Endothelial cell of umbilical vein (primary cell): ENCODE measurements at regions not wholly inside any gene's neighbourhood (a gene's known extent, or its start where the extent isn't known, plus 50 kb on each side); places are given as distances from the start of the nearest gene placed in this dataset.

Experiments used
- BruUV-seq: library from RNA; stranded (reverse); fragments of 400-500 nt; replicated peaks from 2 replicates; lab custom pipeline; 2021; lab: Mats Ljungman, UMichigan
- CTCF ChIA-PET: fragments of 300-600, 350-600 bp; sonication (Branson Sonifier 250); formaldehyde crosslinking; loops from one replicate; lab custom pipeline; 2021; ENCODE audit warnings: antibody characterized with exemption, inconsistent platforms; lab: Charles Lee
- POLR2A ChIA-PET: fragments of 300-600, 350-600 bp; sonication (Branson Sonifier 250); formaldehyde crosslinking; loops from one replicate; lab custom pipeline; 2021; ENCODE audit warnings: antibody characterized with exemption, inconsistent platforms; lab: Charles Lee
- DNase-seq: peaks from one replicate; pipeline ENCODE4 v3.0.0-alpha.2; 2011; ENCODE audit warnings: low read depth, low spot score
- FAIRE-seq: peaks from 2 replicates; lab custom pipeline; 2011; peaks lifted over from hg19 to GRCh38; lab: Jason Lieb, UNC
- H2AFZ ChIP-seq: 2 replicates; pipeline ENCODE4 v1.6.0; 2012; ENCODE audit warnings: low read depth, low read length, control low read depth, inconsistent platforms
- H3K27ac ChIP-seq: 2 replicates; pipeline ENCODE4 v1.5.1; 2011; ENCODE audit warnings: low read depth, mild to moderate bottlenecking, control low read depth, low read length, moderate library complexity; ENCODE audit not compliant: insufficient read depth
- H3K27me3 ChIP-seq, 2 experiments: 2 replicates each; pipeline versions ENCODE4 v1.6.0 to v1.6.1; 2011; ENCODE audit warnings: low read length in 2 of 2, mixed read lengths in 1 of 2; ENCODE audit not compliant: control insufficient read depth in 2 of 2, insufficient read depth in 2 of 2
- H3K36me3 ChIP-seq, 2 experiments: 2 replicates in 1 of 2; 3 replicates in 1 of 2; pipeline ENCODE4 v1.5.1; 2011; ENCODE audit warnings: low read length in 2 of 2, mild to moderate bottlenecking in 1 of 2, moderate library complexity in 1 of 2; ENCODE audit not compliant: control insufficient read depth in 2 of 2, insufficient read depth in 2 of 2; ENCODE audit errors: extremely low read depth in 1 of 2
- H3K4me1 ChIP-seq: 3 replicates; pipeline ENCODE4 v1.5.1; 2011; ENCODE audit warnings: mild to moderate bottlenecking, low read length; ENCODE audit not compliant: control insufficient read depth, insufficient read depth; ENCODE audit errors: extremely low read depth
- H3K4me2 ChIP-seq: 2 replicates; pipeline ENCODE4 v1.6.1; 2011; ENCODE audit warnings: low read length, control low read depth, mixed read lengths; ENCODE audit not compliant: insufficient read depth
- H3K4me3 ChIP-seq, 3 experiments: fragments of 200-600 bp in 1 of 3; sonication (generic), shearing (Covaris generic) in 1 of 3; replicated peaks in 1 of 3; 2 replicates each; pipeline ENCODE4 v1.5.1; 2011 to 2016; ENCODE audit warnings: control low read depth in 3 of 3, low read length in 3 of 3, mild to moderate bottlenecking in 2 of 3, inconsistent platforms in 1 of 3, low read depth in 1 of 3, moderate library complexity in 1 of 3; ENCODE audit not compliant: insufficient read depth in 1 of 3
- H3K79me2 ChIP-seq: 2 replicates; pipeline ENCODE4 v1.6.0; 2012; ENCODE audit warnings: low read length, inconsistent platforms; ENCODE audit not compliant: control insufficient read depth, insufficient read depth
- H3K9ac ChIP-seq: replicated peaks from 2 replicates; pipeline ENCODE3; 2011; ENCODE audit warnings: low read length, control low read depth; ENCODE audit not compliant: insufficient read depth; ENCODE audit errors: extremely low read depth
- H3K9me1 ChIP-seq: replicated peaks from 3 replicates; pipeline ENCODE4 v1.6.0; 2011; ENCODE audit warnings: mild to moderate bottlenecking, low read length; ENCODE audit not compliant: control insufficient read depth, insufficient read depth; ENCODE audit errors: extremely low read depth
- H3K9me3 ChIP-seq: replicated peaks from 2 replicates; pipeline ENCODE4 v1.5.1; 2012; ENCODE audit warnings: low read length, inconsistent platforms; ENCODE audit not compliant: control insufficient read depth, insufficient read depth
- H4K20me1 ChIP-seq: replicated peaks from 2 replicates; pipeline ENCODE3; 2011; ENCODE audit warnings: mild to moderate bottlenecking, low read length; ENCODE audit not compliant: control insufficient read depth, insufficient read depth; ENCODE audit errors: extremely low read depth
- EZH2 ChIP-seq: IDR thresholded peaks from 2 replicates; pipeline ENCODE4 v1.6.1; 2012; ENCODE audit warnings: borderline replicate concordance, low read depth, mild to moderate bottlenecking, moderate library complexity, low read length, inconsistent platforms; ENCODE audit not compliant: severe bottlenecking
- FOS ChIP-seq: IDR thresholded peaks from 2 replicates; pipeline ENCODE4 v1.6.1; 2011; ENCODE audit warnings: mild to moderate bottlenecking, low read length, moderate library complexity, borderline replicate concordance; ENCODE audit not compliant: insufficient read depth
- GATA2 ChIP-seq: IDR thresholded peaks from 2 replicates; pipeline ENCODE4 v1.7.0; 2011; ENCODE audit warnings: low read depth, mild to moderate bottlenecking, moderate library complexity, mixed read lengths, low read length; ENCODE audit not compliant: insufficient read length, insufficient read depth
- JUN ChIP-seq: IDR thresholded peaks from 2 replicates; pipeline ENCODE4 v1.6.1; 2011; ENCODE audit warnings: borderline replicate concordance, low read depth; ENCODE audit not compliant: insufficient read length, insufficient read depth
- MAX ChIP-seq: IDR thresholded peaks from 2 replicates; pipeline ENCODE4 v1.6.1; 2011; ENCODE audit not compliant: insufficient read depth, insufficient read length
- MYC ChIP-seq: IDR thresholded peaks from one replicate; pipeline ENCODE4 v1.6.1; 2011; ENCODE audit warnings: mild to moderate bottlenecking, low read depth, low read length
- POLR2A ChIP-seq: IDR thresholded peaks from 2 replicates; pipeline ENCODE4 v1.6.1; 2012; ENCODE audit warnings: low read depth, mild to moderate bottlenecking, control low read depth, low read length
- POLR2AphosphoS5 ChIP-seq: IDR thresholded peaks from 2 replicates; pipeline ENCODE4 v1.6.1; 2012; ENCODE audit warnings: low read depth, mild to moderate bottlenecking, control low read depth, low read length, moderate library complexity; ENCODE audit not compliant: insufficient read depth
- dilution Hi-C: fragments of 300-500 bp; cut with MboI; formaldehyde crosslinking; loops from one replicate; pipeline ENCODE4 v1.15.0; 2019; ENCODE audit warnings: low sequenced_read_pairs; ENCODE audit not compliant: extremely low pct_ligation_motif_present
- intact Hi-C: fragments of 100-400 bp; cut with micrococcal nuclease; formaldehyde crosslinking; loops from one replicate; pipeline ENCODE4 v1.10.0; 2022
- TF ChIP-seq, protein P1 (sequence below), 2 donors: IDR thresholded peaks; 1 replicate in 1 of 2; 2 replicates in 1 of 2; pipeline ENCODE4 v1.5.1; 2011; ENCODE audit warnings: low read length in 2 of 2, mild to moderate bottlenecking in 2 of 2, moderate library complexity in 2 of 2, control low read depth in 1 of 2, inconsistent platforms in 1 of 2, low read depth in 1 of 2; ENCODE audit not compliant: insufficient read depth in 1 of 2; ENCODE audit errors: extremely low read depth in 1 of 2

GRCh38 chr6:163665464-163665863, 250.9 kb downstream of the QKI start:
- Histone ChIP-seq H3K79me2 (no peaks in the 10 kb centered on the region), H3K9ac (no peak overlapping the region), H3K9me3 (no peaks in the 10 kb centered on the region), H3K27ac (no peak overlapping the region), H3K4me1 (no peaks in the 10 kb centered on the region), H2AFZ (no peak overlapping the region), H3K4me2 (no peak overlapping the region), H3K9me1 (no peaks in the 10 kb centered on the region), H4K20me1 (no peaks in the 10 kb centered on the region), H3K4me3 (no peak overlapping the region), H3K36me3 (no peaks in the 10 kb centered on the region), H3K27me3 (no peaks in the 10 kb centered on the region)
- BruUV-seq: no TSS peak
- intact Hi-C loops (no loop called here), dilution Hi-C loops (no loop called here)
- CTCF ChIA-PET: no interaction called here
- POLR2A ChIA-PET: no interaction called here
- FAIRE-seq (no peak), DNase-seq (no peak)
- TF ChIP-seq JUN: no peak
- no peak for TF ChIP-seq POLR2A
- no peak for TF ChIP-seq GATA2
- TF ChIP-seq MYC: no peak
- no peak for TF ChIP-seq EZH2

- no peak overlapping the region for H3K27ac ChIP-seq
These were observed 249.1 kb downstream of the QKI start for GRCh38 chr6:163663575-163663974.

More at GRCh38 chr6:163663575-163663974, 249.1 kb downstream of the QKI start:
- dilution Hi-C loops (no loop called here), intact Hi-C loops (no loop called here)
- H3K36me3 ChIP-seq: no peaks in the 10 kb centered on the region
- no peaks in the 10 kb centered on the region for H3K9me3 ChIP-seq
- H3K27me3 ChIP-seq: no peaks in the 10 kb centered on the region
- H3K79me2 ChIP-seq: no peaks in the 10 kb centered on the region
- FAIRE-seq: no peak
- H2AFZ ChIP-seq: no peak overlapping the region
- CTCF ChIA-PET: interaction anchor here (1.0 kb wide), 1 partner anchor 11 kb away, joined by 3 read pairs; no protein-coding TSS in a partner anchor
- no peaks in the 10 kb centered on the region for H4K20me1 ChIP-seq
- no peaks in the 10 kb centered on the region for H3K4me1 ChIP-seq
- H3K4me3 ChIP-seq: no peak overlapping the region
- no peak overlapping the region for H3K4me2 ChIP-seq
- no TSS peak for BruUV-seq
- H3K9me1 ChIP-seq: no peaks in the 10 kb centered on the region
- no peak overlapping the region for H3K9ac ChIP-seq
- POLR2A ChIA-PET: no interaction called here
- TF ChIP-seq MYC (no peak), JUN (no peak), FOS (no peak), POLR2AphosphoS5 (no peak), MAX (no peak), GATA2 (no peak), POLR2A (no peak), EZH2 (no peak)
- TF ChIP-seq, protein P1, sequence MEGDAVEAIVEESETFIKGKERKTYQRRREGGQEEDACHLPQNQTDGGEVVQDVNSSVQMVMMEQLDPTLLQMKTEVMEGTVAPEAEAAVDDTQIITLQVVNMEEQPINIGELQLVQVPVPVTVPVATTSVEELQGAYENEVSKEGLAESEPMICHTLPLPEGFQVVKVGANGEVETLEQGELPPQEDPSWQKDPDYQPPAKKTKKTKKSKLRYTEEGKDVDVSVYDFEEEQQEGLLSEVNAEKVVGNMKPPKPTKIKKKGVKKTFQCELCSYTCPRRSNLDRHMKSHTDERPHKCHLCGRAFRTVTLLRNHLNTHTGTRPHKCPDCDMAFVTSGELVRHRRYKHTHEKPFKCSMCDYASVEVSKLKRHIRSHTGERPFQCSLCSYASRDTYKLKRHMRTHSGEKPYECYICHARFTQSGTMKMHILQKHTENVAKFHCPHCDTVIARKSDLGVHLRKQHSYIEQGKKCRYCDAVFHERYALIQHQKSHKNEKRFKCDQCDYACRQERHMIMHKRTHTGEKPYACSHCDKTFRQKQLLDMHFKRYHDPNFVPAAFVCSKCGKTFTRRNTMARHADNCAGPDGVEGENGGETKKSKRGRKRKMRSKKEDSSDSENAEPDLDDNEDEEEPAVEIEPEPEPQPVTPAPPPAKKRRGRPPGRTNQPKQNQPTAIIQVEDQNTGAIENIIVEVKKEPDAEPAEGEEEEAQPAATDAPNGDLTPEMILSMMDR (IDR thresholded peaks at IDR 0.05; ENCODE audit: extremely low read depth in 1 of 2, insufficient read depth in 1 of 2, low read depth in 1 of 2, low read length in 2 of 2): no peak
- DNase-seq: no peak
